Panc1 (cell line): ENCODE measurements at regions not wholly inside any gene's neighbourhood (a gene's known extent, or its start where the extent isn't known, plus 50 kb on each side); places are given as distances from the start of the nearest gene placed in this dataset.

Source experiments
- ATAC-seq: fragments of 200-7000 bp; cut with Tn5 transposase; 2 replicates; pipeline ENCODE4 v1.9.1; 2020; ENCODE audit warnings: mild to moderate bottlenecking, moderate library complexity
- BruUV-seq: library from RNA; stranded (reverse); fragments of 400-500 nt; replicated peaks from 2 replicates; lab custom pipeline; 2021; lab: Mats Ljungman, UMichigan
- CTCF ChIA-PET: fragments of 300-600 bp; sonication (Branson Sonifier 250); formaldehyde crosslinking; loops from one replicate; lab custom pipeline; 2022; ENCODE audit warnings: antibody characterized with exemption; lab: Charles Lee
- POLR2A ChIA-PET: fragments of 300-600 bp; sonication (Branson Sonifier 250); formaldehyde crosslinking; loops from one replicate; lab custom pipeline; 2022; ENCODE audit warnings: antibody characterized with exemption; lab: Charles Lee
- DNase-seq: peaks from one replicate; pipeline ENCODE4 v3.0.0-alpha.2; 2010; ENCODE audit warnings: low read depth, low spot score
- H3K27ac ChIP-seq: 2 replicates; pipeline ENCODE4 v1.5.1; 2011; ENCODE audit warnings: mild to moderate bottlenecking, low read length, inconsistent platforms
- H3K27me3 ChIP-seq: fragments of 200-500 bp; sonication (Bioruptor generic); 2 replicates; pipeline ENCODE4 v1.6.0; 2014; ENCODE audit warnings: low read length, inconsistent platforms; ENCODE audit not compliant: control insufficient read depth, insufficient read depth
- H3K36me3 ChIP-seq: fragments of 200-500 bp; sonication (Bioruptor generic); 2 replicates; pipeline ENCODE4 v1.5.1; 2014; ENCODE audit warnings: inconsistent platforms, mild to moderate bottlenecking, low read length, moderate library complexity; ENCODE audit not compliant: control insufficient read depth, insufficient read depth
- H3K4me1 ChIP-seq: 2 replicates; pipeline ENCODE4 v1.5.1; 2011; ENCODE audit warnings: inconsistent platforms, mild to moderate bottlenecking, low read length, moderate library complexity; ENCODE audit not compliant: control insufficient read depth, insufficient read depth
- H3K4me3 ChIP-seq, 2 experiments: 2 replicates each; pipeline ENCODE4 v1.5.1; 2011 to 2012; ENCODE audit warnings: low read depth in 2 of 2, low read length in 2 of 2, mild to moderate bottlenecking in 2 of 2, inconsistent platforms in 1 of 2, moderate library complexity in 1 of 2
- H3K9me3 ChIP-seq: fragments of 200-500 bp; sonication (Bioruptor generic); 2 replicates; pipeline ENCODE4 v1.5.1; 2014; ENCODE audit warnings: low read depth, mild to moderate bottlenecking, inconsistent platforms, low read length, moderate library complexity; ENCODE audit not compliant: control insufficient read depth, insufficient read depth
- POLR2AphosphoS5 ChIP-seq: IDR thresholded peaks from 2 replicates; pipeline ENCODE4 v1.6.1; 2012; ENCODE audit warnings: mild to moderate bottlenecking, low read depth, low read length, moderate library complexity
- SIN3A ChIP-seq: IDR thresholded peaks from 2 replicates; pipeline ENCODE4 v1.6.1; 2012; ENCODE audit warnings: low read depth, mild to moderate bottlenecking, low read length, moderate library complexity, borderline replicate concordance; ENCODE audit not compliant: insufficient read depth
- TCF7L2 ChIP-seq: IDR thresholded peaks from 2 replicates; pipeline ENCODE4 v1.6.1; 2011; ENCODE audit warnings: mild to moderate bottlenecking, low read depth, low read length, inconsistent platforms
- in situ Hi-C: cut with HindIII; loops from 2 replicates; pipeline ENCODE4 v1.10.0; 2016; ENCODE audit warnings: low sequenced_read_pairs, low pct_unique_long_range_greater_than_20kb
- intact Hi-C: fragments of 100-400 bp; cut with micrococcal nuclease; formaldehyde crosslinking; loops from one replicate; pipeline ENCODE4 v1.10.0; 2022; ENCODE audit not compliant: unreplicated experiment
- TF ChIP-seq, protein P1 (sequence below): fragments of 450-650 bp; IDR thresholded peaks from 2 replicates; pipeline ENCODE4 v1.5.1; 2017; ENCODE audit warnings: mild to moderate bottlenecking
- TF ChIP-seq, protein P2 (sequence below), 2 experiments: IDR thresholded peaks; 2 replicates each; pipeline ENCODE4 v1.6.1; 2011 to 2012; ENCODE audit warnings: low read depth in 2 of 2, control low read depth in 1 of 2, low read length in 1 of 2, mild to moderate bottlenecking in 1 of 2, moderate library complexity in 1 of 2; ENCODE audit not compliant: insufficient read depth in 1 of 2

DNA sequence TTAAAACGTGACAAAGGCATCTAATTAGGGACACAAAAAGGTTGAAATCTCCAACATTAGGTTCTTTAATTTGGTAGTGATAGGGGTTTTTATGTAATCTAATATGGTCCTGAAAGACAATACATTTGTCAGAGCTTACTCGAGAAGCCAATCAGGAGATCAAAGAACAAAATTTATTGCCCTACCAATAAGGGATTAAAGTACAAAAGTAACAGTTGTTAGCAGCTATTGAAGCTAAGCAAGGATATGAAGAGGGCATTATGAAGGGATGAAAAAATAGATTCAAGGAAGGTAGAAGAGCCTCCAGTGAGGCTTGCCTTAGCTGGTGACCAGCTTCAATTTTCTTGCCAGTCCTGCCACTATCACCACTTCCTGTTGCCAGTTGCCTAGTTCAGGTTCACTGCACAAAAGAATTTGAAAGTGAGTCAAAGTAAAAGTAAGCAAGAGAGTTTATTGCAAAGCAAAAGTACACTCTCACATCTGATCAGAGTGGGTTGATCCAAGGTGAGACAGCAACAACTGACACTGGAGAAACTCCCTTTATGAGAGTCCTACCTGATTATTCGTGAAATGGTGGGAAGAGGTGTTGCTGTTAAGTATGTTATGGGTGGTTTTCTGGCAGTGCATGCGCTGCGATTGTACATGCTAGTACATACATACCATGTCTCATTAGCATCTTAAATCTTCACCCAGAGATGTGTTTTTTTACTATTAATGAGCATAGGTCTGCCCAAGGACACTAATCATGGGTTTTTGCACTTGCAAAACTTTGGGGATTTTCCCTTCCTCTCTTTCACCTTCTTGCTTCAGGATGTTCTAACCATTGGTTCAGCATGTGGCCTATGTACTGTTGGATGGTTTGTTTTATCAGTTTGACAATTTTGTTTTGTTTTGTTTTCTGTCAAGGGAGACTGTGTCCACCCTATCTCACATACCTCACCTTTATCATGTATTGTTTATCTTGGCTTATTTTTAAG, 263.2 kb upstream of the ITM2A start:
- intact Hi-C loops, result no loop called here
- BruUV-seq, result no TSS peak
- Histone ChIP-seq H3K27me3 (no peaks in the 10 kb centered on the region), H3K36me3 (no peaks in the 10 kb centered on the region), H3K27ac (no peak overlapping the region), H3K4me1 (no peaks in the 10 kb centered on the region), H3K9me3 (no peaks in the 10 kb centered on the region), H3K4me3 (no peak overlapping the region)
- in situ Hi-C loops, result no loop called here
- DNase-seq (no peak), ATAC-seq (no peak)
- ChIA-PET POLR2A (no interaction called here), CTCF (no interaction called here)
- TF ChIP-seq SIN3A, result no peak
- TF ChIP-seq POLR2AphosphoS5, result no peak
- TF ChIP-seq, protein P1, sequence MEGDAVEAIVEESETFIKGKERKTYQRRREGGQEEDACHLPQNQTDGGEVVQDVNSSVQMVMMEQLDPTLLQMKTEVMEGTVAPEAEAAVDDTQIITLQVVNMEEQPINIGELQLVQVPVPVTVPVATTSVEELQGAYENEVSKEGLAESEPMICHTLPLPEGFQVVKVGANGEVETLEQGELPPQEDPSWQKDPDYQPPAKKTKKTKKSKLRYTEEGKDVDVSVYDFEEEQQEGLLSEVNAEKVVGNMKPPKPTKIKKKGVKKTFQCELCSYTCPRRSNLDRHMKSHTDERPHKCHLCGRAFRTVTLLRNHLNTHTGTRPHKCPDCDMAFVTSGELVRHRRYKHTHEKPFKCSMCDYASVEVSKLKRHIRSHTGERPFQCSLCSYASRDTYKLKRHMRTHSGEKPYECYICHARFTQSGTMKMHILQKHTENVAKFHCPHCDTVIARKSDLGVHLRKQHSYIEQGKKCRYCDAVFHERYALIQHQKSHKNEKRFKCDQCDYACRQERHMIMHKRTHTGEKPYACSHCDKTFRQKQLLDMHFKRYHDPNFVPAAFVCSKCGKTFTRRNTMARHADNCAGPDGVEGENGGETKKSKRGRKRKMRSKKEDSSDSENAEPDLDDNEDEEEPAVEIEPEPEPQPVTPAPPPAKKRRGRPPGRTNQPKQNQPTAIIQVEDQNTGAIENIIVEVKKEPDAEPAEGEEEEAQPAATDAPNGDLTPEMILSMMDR, result no peak
- TF ChIP-seq TCF7L2, result no peak
- TF ChIP-seq, protein P2, sequence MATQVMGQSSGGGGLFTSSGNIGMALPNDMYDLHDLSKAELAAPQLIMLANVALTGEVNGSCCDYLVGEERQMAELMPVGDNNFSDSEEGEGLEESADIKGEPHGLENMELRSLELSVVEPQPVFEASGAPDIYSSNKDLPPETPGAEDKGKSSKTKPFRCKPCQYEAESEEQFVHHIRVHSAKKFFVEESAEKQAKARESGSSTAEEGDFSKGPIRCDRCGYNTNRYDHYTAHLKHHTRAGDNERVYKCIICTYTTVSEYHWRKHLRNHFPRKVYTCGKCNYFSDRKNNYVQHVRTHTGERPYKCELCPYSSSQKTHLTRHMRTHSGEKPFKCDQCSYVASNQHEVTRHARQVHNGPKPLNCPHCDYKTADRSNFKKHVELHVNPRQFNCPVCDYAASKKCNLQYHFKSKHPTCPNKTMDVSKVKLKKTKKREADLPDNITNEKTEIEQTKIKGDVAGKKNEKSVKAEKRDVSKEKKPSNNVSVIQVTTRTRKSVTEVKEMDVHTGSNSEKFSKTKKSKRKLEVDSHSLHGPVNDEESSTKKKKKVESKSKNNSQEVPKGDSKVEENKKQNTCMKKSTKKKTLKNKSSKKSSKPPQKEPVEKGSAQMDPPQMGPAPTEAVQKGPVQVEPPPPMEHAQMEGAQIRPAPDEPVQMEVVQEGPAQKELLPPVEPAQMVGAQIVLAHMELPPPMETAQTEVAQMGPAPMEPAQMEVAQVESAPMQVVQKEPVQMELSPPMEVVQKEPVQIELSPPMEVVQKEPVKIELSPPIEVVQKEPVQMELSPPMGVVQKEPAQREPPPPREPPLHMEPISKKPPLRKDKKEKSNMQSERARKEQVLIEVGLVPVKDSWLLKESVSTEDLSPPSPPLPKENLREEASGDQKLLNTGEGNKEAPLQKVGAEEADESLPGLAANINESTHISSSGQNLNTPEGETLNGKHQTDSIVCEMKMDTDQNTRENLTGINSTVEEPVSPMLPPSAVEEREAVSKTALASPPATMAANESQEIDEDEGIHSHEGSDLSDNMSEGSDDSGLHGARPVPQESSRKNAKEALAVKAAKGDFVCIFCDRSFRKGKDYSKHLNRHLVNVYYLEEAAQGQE (IDR thresholded peaks at IDR 0.05; ENCODE audit: insufficient read depth in 1 of 2, low read depth in 2 of 2, low read length in 1 of 2), result no peak

DNA sequence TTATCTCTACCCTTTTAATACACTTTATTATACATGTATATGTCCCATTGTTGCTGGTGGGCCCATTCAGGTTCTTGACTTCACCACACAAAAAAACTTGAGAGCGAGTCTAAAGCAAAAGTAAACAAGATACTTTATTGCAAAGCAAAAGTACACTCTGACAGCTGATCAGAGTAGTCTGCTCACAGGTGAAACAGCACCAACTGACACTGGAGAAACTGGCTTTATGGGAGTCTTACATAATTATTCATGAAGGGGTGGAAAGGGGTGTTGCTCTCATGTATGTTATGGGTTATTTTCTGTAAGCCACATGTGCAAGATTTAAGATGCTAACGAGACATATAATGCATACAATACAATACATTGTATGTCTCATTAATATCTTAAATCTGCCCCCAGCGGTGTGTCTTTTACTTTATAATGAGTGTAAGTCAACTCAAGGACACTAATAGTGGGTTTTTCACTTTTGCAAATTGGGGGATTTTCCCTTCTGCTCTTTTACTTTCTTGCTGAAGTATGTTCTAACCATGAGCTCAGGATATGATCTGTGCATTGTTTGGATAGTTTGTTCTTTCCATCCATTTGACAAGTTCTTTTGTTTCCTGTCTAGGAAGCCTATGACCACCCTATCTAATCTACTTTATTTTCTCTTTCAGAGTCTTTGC, 256.1 kb upstream of the ITM2A start:
- DNase-seq, result no peak
- H3K27ac ChIP-seq, result no peak overlapping the region
- H3K4me1 ChIP-seq, result no peaks in the 10 kb centered on the region
- no peaks in the 10 kb centered on the region for H3K9me3 ChIP-seq
- POLR2A ChIA-PET, result no interaction called here
- H3K27me3 ChIP-seq, result no peaks in the 10 kb centered on the region
- no peak overlapping the region for H3K4me3 ChIP-seq
- intact Hi-C loops (no loop called here), in situ Hi-C loops (no loop called here)
- no TSS peak for BruUV-seq
- no peaks in the 10 kb centered on the region for H3K36me3 ChIP-seq
- no peak for ATAC-seq
- CTCF ChIA-PET, result no interaction called here
- TF ChIP-seq SIN3A (no peak), TCF7L2 (no peak), POLR2AphosphoS5 (no peak)
- TF ChIP-seq, protein P1, result no peak
- TF ChIP-seq, protein P2 (IDR thresholded peaks at IDR 0.05; ENCODE audit: insufficient read depth in 1 of 2, low read depth in 2 of 2, low read length in 1 of 2), result no peak
